ENCODE measurements at regions not wholly inside any gene's neighbourhood (a gene's known extent, or its start where the extent isn't known, plus 50 kb on each side); places are given as distances from the start of the nearest gene placed in this dataset.

DNA sequence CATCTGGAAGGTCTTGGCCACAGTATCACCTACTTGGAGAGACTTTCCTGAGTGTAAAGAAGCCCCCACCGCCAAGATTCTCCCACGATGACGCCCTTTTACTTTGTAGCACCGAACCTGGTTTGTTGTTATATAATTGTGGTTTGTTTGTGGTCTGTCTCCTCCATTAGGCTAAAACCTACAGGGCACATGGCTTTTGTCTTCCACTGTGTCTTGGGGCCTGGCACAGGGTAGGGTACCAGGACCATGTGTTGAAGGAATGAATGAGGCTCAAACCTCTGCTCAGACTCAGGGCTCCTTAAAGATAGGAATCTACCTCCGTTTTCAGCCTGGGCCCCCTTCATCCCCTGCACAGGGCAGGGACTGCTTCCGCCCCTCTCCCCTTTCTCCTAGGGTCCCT lies 59.4 kb upstream of the CCDC167 start:
- H3K36me3 ChIP-seq (ENCODE audit: control insufficient read depth, insufficient read depth, low read length) = no peaks in the 10 kb centered on the region
- H4K20me1 ChIP-seq (ENCODE audit: control insufficient read depth, extremely low read depth, insufficient read depth, low read length) = no peaks in the 10 kb centered on the region
- no peak overlapping the region for H2AFZ ChIP-seq (ENCODE audit: low read length)
- H3K4me2 ChIP-seq (ENCODE audit: extremely low read depth, insufficient read depth, low read length) = no peak overlapping the region
- no peaks in the 10 kb centered on the region for H3K9me3 ChIP-seq (ENCODE audit: control insufficient read depth, insufficient read depth, low read depth, low read length)
- no peak for TF ChIP-seq EZH2 (IDR thresholded peaks at IDR 0.05; ENCODE audit: low read length, missing control alignments)
- TF ChIP-seq CTCF (conservative IDR thresholded peaks at IDR 0.05 in 1 of 2, IDR thresholded peaks at IDR 0.05 in 1 of 2; ENCODE audit: low read depth in 1 of 2, low read length in 2 of 2) = no peak
- no peak overlapping the region for H3K27ac ChIP-seq (ENCODE audit: insufficient read depth, low read length)
- H3K9ac ChIP-seq (ENCODE audit: insufficient read depth, low read length) = no peak overlapping the region
- no peak for DNase-seq (ENCODE audit: low read depth in 2 of 2)
- H3K79me2 ChIP-seq (ENCODE audit: control insufficient read depth, insufficient read depth, low read length) = no peaks in the 10 kb centered on the region
- no peak overlapping the region for H3K4me3 ChIP-seq (replicated peaks in 1 of 4; ENCODE audit: control extremely low read depth in 1 of 4, insufficient read depth in 1 of 4, low read depth in 3 of 4, low read length in 4 of 4)
- peaks cover 16% of the 10 kb centered on the region for H3K27me3 ChIP-seq (ENCODE audit: control insufficient read depth, insufficient read depth, low read length)
- H3K4me1 ChIP-seq (ENCODE audit: control insufficient read depth, extremely low read depth, insufficient read depth, low read length) = peaks cover 5% of the 10 kb centered on the region

GRCh38 chr6:37558646-37559045 lies 59.0 kb upstream of the CCDC167 start:
- H3K4me3 ChIP-seq (replicated peaks in 1 of 4; ENCODE audit: control extremely low read depth in 1 of 4, insufficient read depth in 1 of 4, low read depth in 3 of 4, low read length in 4 of 4) = no peak overlapping the region
- no peak for DNase-seq (ENCODE audit: low read depth in 2 of 2)
- H3K79me2 ChIP-seq (ENCODE audit: control insufficient read depth, insufficient read depth, low read length) = no peaks in the 10 kb centered on the region
- no peak overlapping the region for H3K27ac ChIP-seq (ENCODE audit: insufficient read depth, low read length)
- no peak for TF ChIP-seq CTCF (conservative IDR thresholded peaks at IDR 0.05 in 1 of 2, IDR thresholded peaks at IDR 0.05 in 1 of 2; ENCODE audit: low read depth in 1 of 2, low read length in 2 of 2)
- TF ChIP-seq EZH2 (IDR thresholded peaks at IDR 0.05; ENCODE audit: low read length, missing control alignments) = no peak
- no peak overlapping the region for H2AFZ ChIP-seq (ENCODE audit: low read length)
- H4K20me1 ChIP-seq (ENCODE audit: control insufficient read depth, extremely low read depth, insufficient read depth, low read length) = no peaks in the 10 kb centered on the region
- H3K4me2 ChIP-seq (ENCODE audit: extremely low read depth, insufficient read depth, low read length) = no peak overlapping the region
- H3K4me1 ChIP-seq (ENCODE audit: control insufficient read depth, extremely low read depth, insufficient read depth, low read length) = peaks cover 8% of the 10 kb centered on the region
- H3K36me3 ChIP-seq (ENCODE audit: control insufficient read depth, insufficient read depth, low read length) = no peaks in the 10 kb centered on the region
- no peak overlapping the region for H3K9ac ChIP-seq (ENCODE audit: insufficient read depth, low read length)
- no peaks in the 10 kb centered on the region for H3K9me3 ChIP-seq (ENCODE audit: control insufficient read depth, insufficient read depth, low read depth, low read length)
- peaks cover 15% of the 10 kb centered on the region for H3K27me3 ChIP-seq (ENCODE audit: control insufficient read depth, insufficient read depth, low read length)

GRCh38 chr6:37558168-37558567 lies 58.5 kb upstream of the CCDC167 start:
- Histone ChIP-seq H3K4me2 (ENCODE audit: extremely low read depth, insufficient read depth, low read length) (no peak overlapping the region), H3K36me3 (ENCODE audit: control insufficient read depth, insufficient read depth, low read length) (no peaks in the 10 kb centered on the region), H3K4me1 (ENCODE audit: control insufficient read depth, extremely low read depth, insufficient read depth, low read length) (peaks cover 13% of the 10 kb centered on the region), H3K27ac (ENCODE audit: insufficient read depth, low read length) (no peak overlapping the region), H3K4me3 (replicated peaks in 1 of 4; ENCODE audit: control extremely low read depth in 1 of 4, insufficient read depth in 1 of 4, low read depth in 3 of 4, low read length in 4 of 4) (no peak overlapping the region), H3K9ac (ENCODE audit: insufficient read depth, low read length) (no peak overlapping the region), H3K79me2 (ENCODE audit: control insufficient read depth, insufficient read depth, low read length) (no peaks in the 10 kb centered on the region), H3K27me3 (ENCODE audit: control insufficient read depth, insufficient read depth, low read length) (peaks cover 15% of the 10 kb centered on the region), H3K9me3 (ENCODE audit: control insufficient read depth, insufficient read depth, low read depth, low read length) (no peaks in the 10 kb centered on the region), H4K20me1 (ENCODE audit: control insufficient read depth, extremely low read depth, insufficient read depth, low read length) (no peaks in the 10 kb centered on the region), H2AFZ (ENCODE audit: low read length) (no peak overlapping the region)
- DNase-seq (ENCODE audit: low read depth in 2 of 2) = no peak
- TF ChIP-seq EZH2 (IDR thresholded peaks at IDR 0.05; ENCODE audit: low read length, missing control alignments) (no peak), CTCF (conservative IDR thresholded peaks at IDR 0.05 in 1 of 2, IDR thresholded peaks at IDR 0.05 in 1 of 2; ENCODE audit: low read depth in 1 of 2, low read length in 2 of 2) (no peak)

All from fibroblast of lung (primary cell).